ENCODE measurements at regions not wholly inside any gene's neighbourhood (a gene's known extent, or its start where the extent isn't known, plus 50 kb on each side); places are given as distances from the start of the nearest gene placed in this dataset.

GRCh38 chr10:10872035-10872673 lies 145.5 kb upstream of the CELF2 start:
- Histone ChIP-seq H3K4me3 (no peak overlapping the region), H3K4me1 (peaks cover 24% of the 10 kb centered on the region), H3K9me3 (replicated peaks) (no peaks in the 10 kb centered on the region), H3K36me3 (no peaks in the 10 kb centered on the region), H3K27me3 (no peaks in the 10 kb centered on the region), H3K27ac (no peak overlapping the region; the same call in 1 of the 2 replicates)
- peak; percentile 12 to 26 for DNase-seq

- Histone ChIP-seq H3K4me1 (peaks cover 24% of the 10 kb centered on the region), H3K36me3 (no peaks in the 10 kb centered on the region), H3K27ac (no peak overlapping the region), H3K27me3 (no peaks in the 10 kb centered on the region), H3K9me3 (replicated peaks) (no peaks in the 10 kb centered on the region), H3K4me3 (no peak overlapping the region)
- no peak for DNase-seq
These were observed 144.9 kb upstream of the CELF2 start for GRCh38 chr10:10872764-10873163.

DNA sequence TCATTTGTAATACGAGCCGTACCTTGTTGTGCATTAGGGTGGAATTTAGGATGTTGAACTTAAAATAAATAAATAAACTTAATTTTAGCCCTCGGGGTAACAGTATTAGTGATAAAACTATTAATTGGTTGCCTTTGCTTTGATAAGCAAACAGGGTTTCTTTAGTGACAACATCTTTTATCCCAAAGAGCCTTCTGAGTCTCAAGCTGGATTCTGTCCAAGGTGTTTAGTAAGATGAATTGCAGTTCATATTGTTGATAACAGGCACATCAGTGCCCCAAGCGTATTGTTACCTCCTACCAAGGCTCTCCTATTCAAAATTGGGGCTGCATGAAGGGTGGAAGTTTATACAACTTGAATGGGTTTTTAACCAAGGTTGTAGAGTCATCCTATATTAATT lies 144.4 kb upstream of the CELF2 start:
- Histone ChIP-seq H3K9me3 (replicated peaks) (no peaks in the 10 kb centered on the region), H3K36me3 (no peaks in the 10 kb centered on the region), H3K27me3 (no peaks in the 10 kb centered on the region), H3K27ac (no peak overlapping the region), H3K4me1 (peaks cover 24% of the 10 kb centered on the region), H3K4me3 (no peak overlapping the region)
- DNase-seq = no peak

DNA sequence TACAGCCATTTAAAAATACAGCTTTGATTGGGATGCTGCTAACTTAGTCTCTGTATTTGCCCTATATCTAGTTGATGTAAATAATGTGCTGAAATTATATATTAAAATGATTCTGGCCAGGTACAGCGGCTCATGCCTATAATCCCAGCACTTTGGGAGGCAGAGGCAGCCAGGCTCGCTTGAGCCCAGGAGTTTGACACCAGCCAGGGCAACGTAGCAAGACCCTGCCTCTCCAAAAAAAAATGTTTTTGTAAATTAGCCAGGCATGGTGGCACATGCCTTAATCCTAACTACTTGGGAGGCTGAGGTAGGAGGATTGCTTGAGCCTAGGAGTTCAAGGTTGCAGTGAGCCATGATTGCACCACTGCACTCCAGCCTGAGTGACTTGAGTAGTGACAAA lies 143.8 kb upstream of the CELF2 start:
- Histone ChIP-seq H3K27me3 (no peaks in the 10 kb centered on the region), H3K9me3 (replicated peaks) (no peaks in the 10 kb centered on the region)
- no peak for DNase-seq

DNA sequence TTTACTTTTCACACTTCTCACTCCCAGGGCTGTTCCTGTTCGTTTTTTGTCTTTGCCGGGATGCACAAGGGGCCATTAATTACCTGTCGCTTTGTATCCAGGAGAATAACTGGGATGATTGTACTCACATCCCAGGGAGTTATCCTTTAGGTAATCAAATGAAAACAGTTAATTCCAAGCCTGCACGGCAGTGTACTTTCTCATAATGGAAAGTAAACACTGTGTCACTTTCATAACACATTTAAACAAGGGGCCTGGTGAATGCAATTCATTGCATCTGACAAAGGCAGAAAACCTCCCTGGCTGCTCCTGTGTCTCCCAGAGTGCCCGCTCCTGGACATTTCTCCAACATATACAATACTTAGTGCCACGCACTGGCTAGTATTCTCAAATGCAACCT lies 138.7 kb upstream of the CELF2 start:
- H3K27me3 ChIP-seq = no peaks in the 10 kb centered on the region
- no peak overlapping the region for H3K27ac ChIP-seq
- H3K36me3 ChIP-seq = no peaks in the 10 kb centered on the region
- no peaks in the 10 kb centered on the region for H3K4me1 ChIP-seq
- H3K4me3 ChIP-seq = no peak overlapping the region
- no peak for DNase-seq
- no peaks in the 10 kb centered on the region for H3K9me3 ChIP-seq (replicated peaks)

More for the DNA sequence above, 143.8 kb upstream of the CELF2 start:
- Histone ChIP-seq H3K4me1 (peaks cover 24% of the 10 kb centered on the region), H3K27ac (no peak overlapping the region), H3K36me3 (no peaks in the 10 kb centered on the region), H3K4me3 (no peak overlapping the region)

DNA sequence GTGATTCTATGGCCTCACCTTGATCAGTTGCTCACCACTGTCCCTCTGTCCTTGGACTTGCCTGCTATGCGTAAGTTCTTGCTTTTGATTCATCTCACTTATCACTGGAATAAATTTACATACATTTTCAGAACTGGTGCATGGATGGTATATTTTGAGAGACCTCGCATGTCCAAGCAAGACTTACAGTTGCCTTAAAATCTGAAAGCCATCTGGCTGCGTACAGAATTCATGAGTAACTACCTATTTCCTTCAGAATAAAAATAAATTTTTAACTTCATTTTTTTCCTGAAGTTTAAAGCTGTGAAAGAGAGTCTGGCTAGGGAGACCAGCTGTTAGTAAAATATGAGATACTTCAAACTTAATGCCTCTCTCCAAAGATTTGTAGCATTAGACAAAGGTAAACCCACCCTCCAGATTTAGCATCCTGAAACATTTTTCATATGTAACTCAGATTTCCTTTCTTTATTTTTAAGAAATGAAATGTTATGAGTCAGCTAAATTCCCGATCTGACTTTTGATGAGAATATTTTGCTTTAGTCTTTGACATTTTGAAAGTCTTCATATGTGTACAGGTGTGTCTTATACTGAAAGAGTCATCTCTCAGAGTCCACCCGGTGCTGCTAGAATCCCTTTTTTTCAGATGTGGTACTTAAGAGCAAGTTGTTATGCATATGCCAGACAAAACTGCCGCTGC lies 136.4 kb upstream of the CELF2 start:
- Histone ChIP-seq H3K27me3 (no peaks in the 10 kb centered on the region), H3K4me3 (no peak overlapping the region), H3K4me1 (no peaks in the 10 kb centered on the region), H3K36me3 (no peaks in the 10 kb centered on the region), H3K27ac (no peak overlapping the region), H3K9me3 (replicated peaks) (0 out of 2 replicates have a peak, but pooled peaks cover 5% of the 10 kb centered on the region)
- no peak for DNase-seq

DNA sequence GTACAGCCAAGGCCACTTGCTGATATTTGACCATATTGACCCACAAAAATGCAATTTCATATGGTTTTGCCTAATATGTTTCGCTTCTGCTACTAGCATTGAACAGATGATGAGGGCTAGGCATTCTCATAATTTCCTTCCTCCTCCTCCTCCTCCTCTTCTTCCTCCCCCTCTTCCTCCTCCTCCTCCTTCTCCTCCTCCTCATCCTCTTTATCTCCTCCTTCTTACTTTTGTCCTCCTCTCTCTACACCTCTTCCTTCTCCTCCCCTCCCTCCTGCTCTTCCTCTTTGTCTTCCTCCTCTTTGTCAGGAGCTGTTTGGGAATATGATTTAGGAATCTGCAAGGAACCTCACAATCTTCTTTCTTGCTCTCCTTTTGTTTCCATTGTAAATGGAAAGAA lies 133.9 kb upstream of the CELF2 start:
- no peaks in the 10 kb centered on the region for H3K27me3 ChIP-seq
- DNase-seq = no peak
- no peaks in the 10 kb centered on the region for H3K36me3 ChIP-seq
- no peaks in the 10 kb centered on the region for H3K4me1 ChIP-seq
- 0 out of 2 replicates have a peak, but pooled peaks cover 5% of the 10 kb centered on the region for H3K9me3 ChIP-seq (replicated peaks)
- H3K4me3 ChIP-seq = no peak overlapping the region
- H3K27ac ChIP-seq = no peak overlapping the region

DNA sequence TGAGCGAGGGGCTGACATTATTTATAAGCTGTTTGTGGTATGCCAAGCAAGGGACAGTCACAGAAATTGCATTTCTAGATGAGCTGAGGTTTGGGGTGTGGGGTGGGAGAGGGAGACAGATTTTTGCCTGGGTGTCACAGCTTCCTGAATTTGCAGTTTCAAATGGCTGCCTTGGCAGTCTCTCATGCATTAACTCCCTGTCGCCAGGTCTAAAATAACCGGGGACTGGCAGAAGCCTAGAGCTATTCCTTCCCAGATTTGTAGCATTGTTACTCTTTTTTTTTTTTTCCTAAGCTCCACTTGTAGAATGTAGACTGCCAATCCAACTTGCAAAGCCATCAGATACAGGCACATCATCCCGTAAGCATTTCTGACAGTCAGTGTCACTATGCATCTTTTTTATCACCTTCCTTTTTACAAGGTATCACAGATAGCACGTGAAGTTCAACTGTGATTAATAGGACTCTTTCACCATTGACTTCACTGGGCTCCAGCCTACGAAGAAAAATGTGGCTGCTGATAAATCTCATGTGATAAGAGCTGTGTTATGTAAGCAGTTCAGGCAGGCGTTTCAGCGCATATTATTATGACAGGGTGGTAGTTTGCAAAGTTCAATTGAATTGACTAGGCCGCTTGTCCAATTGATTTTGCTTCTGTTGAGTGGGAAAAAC lies 130.7 kb upstream of the CELF2 start:
- no peak overlapping the region for H3K4me3 ChIP-seq
- DNase-seq = no peak
- no peak overlapping the region for H3K27ac ChIP-seq
- 0 out of 2 replicates have a peak, but pooled peaks cover 2% of the 10 kb centered on the region for H3K4me1 ChIP-seq
- H3K9me3 ChIP-seq (replicated peaks) = 0 out of 2 replicates have a peak, but pooled peaks cover 5% of the 10 kb centered on the region
- H3K27me3 ChIP-seq = no peaks in the 10 kb centered on the region
- no peaks in the 10 kb centered on the region for H3K36me3 ChIP-seq

GRCh38 chr10:10891124-10892082 lies 126.3 kb upstream of the CELF2 start:
- Histone ChIP-seq H3K27ac (no peak overlapping the region), H3K4me1 (0 out of 2 replicates have a peak, but pooled peaks cover 2% of the 10 kb centered on the region), H3K4me3 (no peak overlapping the region), H3K27me3 (no peaks in the 10 kb centered on the region), H3K36me3 (no peaks in the 10 kb centered on the region), H3K9me3 (replicated peaks) (no peaks in the 10 kb centered on the region)
- no peak for DNase-seq

DNA sequence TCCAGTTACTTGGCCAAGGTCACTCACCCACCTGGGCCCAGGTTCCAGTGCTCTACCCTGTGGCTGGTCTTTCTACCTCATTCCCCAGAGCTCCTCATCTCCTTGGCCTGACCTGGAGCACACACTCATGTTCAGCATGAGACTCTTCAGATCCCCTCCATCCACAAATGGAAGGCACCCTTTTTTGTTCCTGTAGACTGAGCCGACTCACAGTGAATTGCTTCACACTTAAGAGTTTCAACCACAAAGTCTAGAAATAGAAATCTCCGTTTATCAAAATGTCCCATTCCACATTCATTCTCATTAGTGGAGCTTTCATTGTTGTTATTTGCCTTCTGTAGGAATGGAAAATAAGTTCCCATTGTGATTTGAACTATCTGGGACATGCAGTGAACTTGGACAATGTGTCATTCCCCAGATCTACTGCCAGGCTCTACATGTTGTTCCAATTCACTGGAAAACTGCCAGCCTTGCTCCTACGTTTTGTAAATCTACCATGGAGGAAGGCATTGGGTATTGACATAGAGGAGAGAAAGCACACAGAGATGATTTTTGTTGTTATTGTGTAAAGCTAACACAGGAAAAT lies 125.3 kb upstream of the CELF2 start:
- Histone ChIP-seq H3K36me3 (no peaks in the 10 kb centered on the region), H3K4me1 (0 out of 2 replicates have a peak, but pooled peaks cover 2% of the 10 kb centered on the region), H3K27me3 (no peaks in the 10 kb centered on the region), H3K4me3 (no peak overlapping the region), H3K27ac (no peak overlapping the region), H3K9me3 (replicated peaks) (no peaks in the 10 kb centered on the region)
- DNase-seq = no peak

DNA sequence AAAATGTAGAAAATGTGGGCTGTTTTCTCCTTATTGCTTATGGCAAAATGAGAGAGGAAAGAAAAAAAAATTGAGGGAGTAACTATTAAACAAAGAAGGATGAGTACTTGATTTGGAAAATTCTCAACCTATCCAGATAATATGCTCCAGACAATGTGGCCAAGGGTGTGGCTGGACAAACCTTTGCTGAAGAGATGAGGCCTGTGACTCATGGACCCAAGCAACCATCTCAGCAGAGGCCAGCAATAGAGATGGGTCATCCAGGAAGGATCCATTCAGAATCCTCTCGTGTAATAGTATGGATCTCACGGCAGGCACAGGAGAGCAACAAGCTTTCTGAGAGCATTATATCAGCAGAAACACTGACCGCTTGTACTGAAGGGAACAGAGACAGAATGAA lies 120.3 kb upstream of the CELF2 start:
- H3K4me1 ChIP-seq = no peaks in the 10 kb centered on the region
- no peak overlapping the region for H3K4me3 ChIP-seq
- no peak for DNase-seq
- no peaks in the 10 kb centered on the region for H3K9me3 ChIP-seq (replicated peaks)
- no peaks in the 10 kb centered on the region for H3K36me3 ChIP-seq
- no peaks in the 10 kb centered on the region for H3K27me3 ChIP-seq
- no peak overlapping the region for H3K27ac ChIP-seq

DNA sequence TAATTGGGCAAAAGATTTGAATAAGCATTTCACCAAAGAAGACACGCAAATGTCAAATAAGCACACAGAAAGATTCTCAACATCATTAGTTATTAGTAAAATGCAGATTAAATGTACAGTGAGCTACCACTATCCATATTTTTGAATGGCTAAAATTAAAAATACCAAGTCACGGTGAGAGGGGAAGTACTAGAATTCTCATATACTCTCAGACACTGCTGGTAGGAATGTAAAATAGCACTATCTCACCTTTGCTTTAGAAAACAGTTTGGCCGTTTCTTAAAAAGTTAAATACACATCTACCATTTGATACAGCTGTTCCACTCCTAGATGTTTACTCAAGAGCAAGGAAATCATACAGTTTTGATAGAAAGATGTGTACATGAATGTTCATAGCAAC lies 115.8 kb upstream of the CELF2 start:
- no peaks in the 10 kb centered on the region for H3K9me3 ChIP-seq (replicated peaks)
- H3K4me1 ChIP-seq = no peaks in the 10 kb centered on the region
- no peaks in the 10 kb centered on the region for H3K27me3 ChIP-seq
- DNase-seq = no peak
- no peaks in the 10 kb centered on the region for H3K36me3 ChIP-seq
- no peak overlapping the region for H3K4me3 ChIP-seq
- H3K27ac ChIP-seq = no peak overlapping the region

GRCh38 chr10:10902951-10903350 lies 114.7 kb upstream of the CELF2 start:
- Histone ChIP-seq H3K4me1 (no peaks in the 10 kb centered on the region), H3K9me3 (replicated peaks) (no peaks in the 10 kb centered on the region), H3K27ac (no peak overlapping the region), H3K36me3 (no peaks in the 10 kb centered on the region), H3K27me3 (no peaks in the 10 kb centered on the region), H3K4me3 (no peak overlapping the region)
- no peak for DNase-seq

DNA sequence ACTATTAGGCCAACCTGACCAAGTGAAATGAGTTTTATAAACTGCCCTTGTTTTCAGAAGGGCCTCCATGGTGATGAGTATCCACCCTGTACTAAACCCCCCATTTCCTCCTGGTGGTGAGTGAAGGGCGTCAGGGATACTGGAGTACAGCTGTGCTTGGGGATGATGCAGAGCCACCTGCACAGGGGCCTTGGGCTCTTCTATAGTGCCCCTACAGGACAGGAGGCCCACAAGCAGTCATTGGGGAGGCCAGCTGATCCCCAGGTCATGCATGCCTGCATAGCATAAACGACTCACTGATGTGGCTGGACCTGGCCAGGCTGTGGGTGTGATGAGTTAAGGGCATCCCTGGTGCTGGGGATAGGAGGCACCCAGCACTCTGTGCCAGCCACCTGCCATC lies 114.1 kb upstream of the CELF2 start:
- no peak overlapping the region for H3K27ac ChIP-seq
- no peaks in the 10 kb centered on the region for H3K4me1 ChIP-seq
- H3K27me3 ChIP-seq = no peaks in the 10 kb centered on the region
- H3K4me3 ChIP-seq = no peak overlapping the region
- DNase-seq = no peak
- H3K36me3 ChIP-seq = no peaks in the 10 kb centered on the region
- H3K9me3 ChIP-seq (replicated peaks) = no peaks in the 10 kb centered on the region

Measured in SJCRH30 (cell line).